Fibroblast of lung (primary cell): ENCODE measurements at regions not wholly inside any gene's neighbourhood (a gene's known extent, or its start where the extent isn't known, plus 50 kb on each side); places are given as distances from the start of the nearest gene placed in this dataset.

ENCODE experiments used
- DNase-seq, 2 donors: peaks; one replicate each; pipeline versions ENCODE4 v3.0.0 to v3.0.0-alpha.2; 2010; ENCODE audit warnings: low read depth in 2 of 2
- H2AFZ ChIP-seq: 2 replicates; pipeline ENCODE4 v1.5.1; 2012; ENCODE audit warnings: low read length, control low read depth, inconsistent platforms
- H3K27ac ChIP-seq: 2 replicates; pipeline ENCODE4 v1.5.1; 2011; ENCODE audit warnings: low read length, control low read depth; ENCODE audit not compliant: insufficient read depth
- H3K27me3 ChIP-seq: 2 replicates; pipeline ENCODE4 v1.5.1; 2011; ENCODE audit warnings: mild to moderate bottlenecking, low read length; ENCODE audit not compliant: control insufficient read depth, insufficient read depth
- H3K36me3 ChIP-seq: 2 replicates; pipeline ENCODE4 v1.5.1; 2011; ENCODE audit warnings: low read length; ENCODE audit not compliant: control insufficient read depth, insufficient read depth
- H3K4me1 ChIP-seq: 2 replicates; pipeline ENCODE4 v1.5.1; 2011; ENCODE audit warnings: low read length; ENCODE audit not compliant: control insufficient read depth, insufficient read depth; ENCODE audit errors: extremely low read depth
- H3K4me2 ChIP-seq: 2 replicates; pipeline ENCODE4 v1.5.1; 2011; ENCODE audit warnings: low read length, control low read depth; ENCODE audit not compliant: insufficient read depth; ENCODE audit errors: extremely low read depth
- H3K4me3 ChIP-seq, 4 experiments: fragments of 200-600 bp in 1 of 4; sonication (generic) in 1 of 4; replicated peaks in 1 of 4; 2 replicates each; pipeline ENCODE4 v1.5.1; 2011 to 2016; ENCODE audit warnings: low read length in 4 of 4, low read depth in 3 of 4, mild to moderate bottlenecking in 3 of 4, control low read depth in 2 of 4, inconsistent platforms in 1 of 4, mixed read lengths in 1 of 4; ENCODE audit not compliant: insufficient read depth in 1 of 4; ENCODE audit errors: control extremely low read depth in 1 of 4
- H3K79me2 ChIP-seq: 2 replicates; pipeline ENCODE4 v1.5.1; 2012; ENCODE audit warnings: mild to moderate bottlenecking, low read length, inconsistent platforms; ENCODE audit not compliant: control insufficient read depth, insufficient read depth
- H3K9ac ChIP-seq: 2 replicates; pipeline ENCODE4 v1.5.1; 2011; ENCODE audit warnings: mild to moderate bottlenecking, low read length, control low read depth; ENCODE audit not compliant: insufficient read depth
- H3K9me3 ChIP-seq: 2 replicates; pipeline ENCODE4 v1.5.1; 2012; ENCODE audit warnings: low read depth, low read length; ENCODE audit not compliant: control insufficient read depth, insufficient read depth
- H4K20me1 ChIP-seq: 2 replicates; pipeline ENCODE4 v1.5.1; 2011; ENCODE audit warnings: low read length; ENCODE audit not compliant: control insufficient read depth, insufficient read depth; ENCODE audit errors: extremely low read depth
- CTCF ChIP-seq, 2 donors: IDR thresholded peaks in 1 of 2; conservative IDR thresholded peaks in 1 of 2; 1 replicate in 1 of 2; 2 replicates in 1 of 2; pipeline ENCODE4 v1.5.1; 2011 to 2012; ENCODE audit warnings: low read length in 2 of 2, control low read depth in 1 of 2, inconsistent platforms in 1 of 2, low read depth in 1 of 2, mild to moderate bottlenecking in 1 of 2
- EZH2 ChIP-seq: IDR thresholded peaks from 2 replicates; pipeline ENCODE4 v1.5.1; 2012; ENCODE audit warnings: low read length, control low read depth, mild to moderate bottlenecking; ENCODE audit errors: missing control alignments

DNA sequence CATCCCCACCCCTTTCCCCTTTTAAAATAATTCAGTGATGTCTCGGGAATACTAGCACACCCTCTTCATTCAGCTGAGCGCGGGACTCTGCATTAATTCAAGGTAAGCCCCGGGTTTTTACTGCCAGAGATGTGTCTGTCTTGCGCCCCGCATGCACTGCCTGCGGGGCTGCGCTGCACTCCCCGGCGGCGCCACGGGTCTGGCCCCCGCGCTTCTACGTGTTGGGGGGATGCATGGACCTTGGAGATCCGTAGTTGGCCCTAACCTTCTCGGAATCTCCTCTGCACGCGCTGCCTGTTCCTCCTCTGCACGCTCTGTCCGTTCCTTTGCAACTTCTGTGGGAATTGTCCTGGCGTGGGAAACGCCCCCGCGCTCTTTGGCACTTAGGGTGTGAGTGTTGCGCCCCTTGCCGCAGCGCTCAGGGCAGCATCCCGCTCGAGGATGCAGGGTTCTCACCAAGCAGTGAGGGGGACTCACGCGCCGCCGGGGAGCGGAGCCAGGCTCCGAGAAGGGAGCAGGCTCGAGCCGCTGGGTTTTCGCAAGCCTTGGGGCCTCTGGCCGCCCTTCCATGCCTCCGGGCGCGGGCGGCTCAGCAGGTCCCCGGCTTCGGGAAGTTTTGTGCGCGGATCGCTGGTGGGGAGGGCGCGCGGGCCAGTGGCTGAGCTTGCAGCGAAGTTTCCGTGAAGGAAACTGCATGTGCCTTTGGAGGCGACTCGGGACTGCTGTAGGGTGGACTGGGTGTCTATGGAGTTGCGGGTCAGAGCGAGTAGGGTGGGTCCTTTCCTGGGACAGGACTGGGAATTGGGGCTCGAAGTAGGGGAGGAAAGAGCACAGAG lies 165.1 kb upstream of the CACNA1E start:
- H4K20me1 ChIP-seq = no peaks in the 10 kb centered on the region
- H3K4me2 ChIP-seq = no peak overlapping the region
- no peak overlapping the region for H3K27ac ChIP-seq
- no peaks in the 10 kb centered on the region for H3K79me2 ChIP-seq
- no peak overlapping the region for H2AFZ ChIP-seq
- no peaks in the 10 kb centered on the region for H3K36me3 ChIP-seq
- H3K9ac ChIP-seq = no peak overlapping the region
- H3K4me3 ChIP-seq = no peak overlapping the region
- no peaks in the 10 kb centered on the region for H3K4me1 ChIP-seq
- no peak for DNase-seq
- H3K9me3 ChIP-seq = no peaks in the 10 kb centered on the region
- TF ChIP-seq CTCF (conservative IDR thresholded peaks at IDR 0.05 in 1 of 2, IDR thresholded peaks at IDR 0.05 in 1 of 2; ENCODE audit: low read depth in 1 of 2, low read length in 2 of 2) = no peak
- peak; percentile 30 for TF ChIP-seq EZH2
- H3K27me3 ChIP-seq = peaks cover 32% of the 10 kb centered on the region

GRCh38 chr1:181318858-181319235 lies 164.5 kb upstream of the CACNA1E start:
- Histone ChIP-seq H4K20me1 (no peaks in the 10 kb centered on the region), H3K27me3 (peaks cover 29% of the 10 kb centered on the region)
- peak in 1 of 2 donors; percentile 1 for DNase-seq

DNA sequence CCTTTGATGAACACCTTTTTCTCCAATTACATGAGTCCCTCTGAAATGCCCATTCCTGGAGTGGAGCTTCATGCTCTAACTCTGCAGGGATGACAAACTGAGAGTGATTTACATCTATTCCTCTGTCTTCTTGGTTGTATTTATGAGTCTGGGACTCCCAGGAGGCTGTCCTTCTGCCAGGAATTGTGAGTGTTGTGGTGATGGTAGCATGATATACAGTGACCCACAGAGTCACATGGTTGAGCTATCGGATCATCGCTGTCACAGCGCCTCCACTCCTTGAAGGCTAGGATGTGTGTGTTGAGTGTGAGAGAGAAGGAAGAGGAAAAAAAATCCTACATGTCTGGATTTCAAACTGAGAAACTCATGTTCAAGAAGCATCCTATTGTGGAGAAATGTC lies 163.4 kb upstream of the CACNA1E start:
- DNase-seq = no peak
- Histone ChIP-seq H3K9ac (no peak overlapping the region), H3K4me2 (no peak overlapping the region), H4K20me1 (no peaks in the 10 kb centered on the region), H3K79me2 (no peaks in the 10 kb centered on the region), H3K4me1 (no peaks in the 10 kb centered on the region), H3K36me3 (no peaks in the 10 kb centered on the region), H3K9me3 (no peaks in the 10 kb centered on the region), H3K27me3 (peaks cover 23% of the 10 kb centered on the region), H2AFZ (no peak overlapping the region), H3K27ac (no peak overlapping the region), H3K4me3 (no peak overlapping the region)
- no peak for TF ChIP-seq EZH2
- TF ChIP-seq CTCF (conservative IDR thresholded peaks at IDR 0.05 in 1 of 2, IDR thresholded peaks at IDR 0.05 in 1 of 2; ENCODE audit: low read depth in 1 of 2, low read length in 2 of 2) = no peak

More at GRCh38 chr1:181318858-181319235, 164.5 kb upstream of the CACNA1E start:
- Histone ChIP-seq H3K4me3 (no peak overlapping the region), H3K36me3 (no peaks in the 10 kb centered on the region), H3K27ac (no peak overlapping the region), H3K4me1 (no peaks in the 10 kb centered on the region), H3K4me2 (no peak overlapping the region), H3K9ac (no peak overlapping the region), H3K9me3 (no peaks in the 10 kb centered on the region), H2AFZ (no peak overlapping the region), H3K79me2 (no peaks in the 10 kb centered on the region)
- TF ChIP-seq CTCF (conservative IDR thresholded peaks at IDR 0.05 in 1 of 2, IDR thresholded peaks at IDR 0.05 in 1 of 2; ENCODE audit: low read depth in 1 of 2, low read length in 2 of 2) = no peak
- TF ChIP-seq EZH2 = peak; percentile 63
